ENCODE measurements at regions not wholly inside any gene's neighbourhood (a gene's known extent, or its start where the extent isn't known, plus 50 kb on each side); places are given as distances from the start of the nearest gene placed in this dataset.

DNA sequence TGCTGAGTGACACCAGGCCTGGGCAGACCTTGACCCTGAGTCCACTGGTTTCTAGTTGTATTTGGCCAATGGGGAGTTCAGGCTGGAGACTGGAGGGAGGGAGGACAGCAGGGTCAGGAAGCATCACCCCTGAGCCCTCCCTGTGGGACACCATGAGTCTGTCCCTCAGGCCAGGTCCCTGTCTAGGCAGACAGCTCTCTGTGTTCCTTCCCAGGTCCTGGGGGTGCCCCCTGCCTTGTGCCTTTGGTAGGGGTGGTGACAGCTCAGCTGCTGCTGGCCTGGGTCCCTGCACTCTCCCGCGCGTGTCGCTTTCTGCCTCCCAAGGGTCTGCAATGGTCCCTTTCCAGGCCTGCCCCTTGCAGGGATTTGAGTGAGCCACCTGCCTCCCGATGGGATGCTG, 125.5 kb downstream of the OLFM1 start:
- TF ChIP-seq, protein P1, sequence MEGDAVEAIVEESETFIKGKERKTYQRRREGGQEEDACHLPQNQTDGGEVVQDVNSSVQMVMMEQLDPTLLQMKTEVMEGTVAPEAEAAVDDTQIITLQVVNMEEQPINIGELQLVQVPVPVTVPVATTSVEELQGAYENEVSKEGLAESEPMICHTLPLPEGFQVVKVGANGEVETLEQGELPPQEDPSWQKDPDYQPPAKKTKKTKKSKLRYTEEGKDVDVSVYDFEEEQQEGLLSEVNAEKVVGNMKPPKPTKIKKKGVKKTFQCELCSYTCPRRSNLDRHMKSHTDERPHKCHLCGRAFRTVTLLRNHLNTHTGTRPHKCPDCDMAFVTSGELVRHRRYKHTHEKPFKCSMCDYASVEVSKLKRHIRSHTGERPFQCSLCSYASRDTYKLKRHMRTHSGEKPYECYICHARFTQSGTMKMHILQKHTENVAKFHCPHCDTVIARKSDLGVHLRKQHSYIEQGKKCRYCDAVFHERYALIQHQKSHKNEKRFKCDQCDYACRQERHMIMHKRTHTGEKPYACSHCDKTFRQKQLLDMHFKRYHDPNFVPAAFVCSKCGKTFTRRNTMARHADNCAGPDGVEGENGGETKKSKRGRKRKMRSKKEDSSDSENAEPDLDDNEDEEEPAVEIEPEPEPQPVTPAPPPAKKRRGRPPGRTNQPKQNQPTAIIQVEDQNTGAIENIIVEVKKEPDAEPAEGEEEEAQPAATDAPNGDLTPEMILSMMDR (IDR thresholded peaks at IDR 0.05; ENCODE audit: control insufficient read depth, insufficient read depth, low read depth, low read length, missing control alignments), result no peak
- H3K4me3 ChIP-seq (ENCODE audit: control insufficient read depth, low read depth, low read length), result no peak overlapping the region
- no peak for DNase-seq (ENCODE audit: low read depth)

DNA sequence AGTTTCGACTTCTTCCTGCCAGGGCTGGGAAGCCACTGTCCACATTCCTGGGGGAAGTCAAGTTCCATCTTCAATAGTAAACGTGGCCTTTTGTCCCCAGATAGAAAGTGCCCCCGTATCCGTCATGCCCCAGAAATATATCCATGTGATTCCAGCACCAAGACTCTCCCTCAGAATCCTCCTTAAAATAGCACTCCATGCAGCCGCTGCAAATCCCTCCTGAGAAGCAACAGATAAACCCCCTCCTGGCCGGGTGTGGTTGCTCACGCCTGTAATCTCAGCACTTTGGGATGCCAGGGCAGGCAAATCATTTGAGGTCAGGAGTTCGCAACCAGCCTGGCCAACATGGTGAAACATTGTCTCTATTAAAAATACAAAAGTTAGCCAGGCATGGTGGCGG, 126.1 kb downstream of the OLFM1 start:
- H3K4me3 ChIP-seq (ENCODE audit: control insufficient read depth, low read depth, low read length), result no peak overlapping the region
- DNase-seq (ENCODE audit: low read depth), result no peak
- TF ChIP-seq, protein P1 (IDR thresholded peaks at IDR 0.05; ENCODE audit: control insufficient read depth, insufficient read depth, low read depth, low read length, missing control alignments), result no peak

DNA sequence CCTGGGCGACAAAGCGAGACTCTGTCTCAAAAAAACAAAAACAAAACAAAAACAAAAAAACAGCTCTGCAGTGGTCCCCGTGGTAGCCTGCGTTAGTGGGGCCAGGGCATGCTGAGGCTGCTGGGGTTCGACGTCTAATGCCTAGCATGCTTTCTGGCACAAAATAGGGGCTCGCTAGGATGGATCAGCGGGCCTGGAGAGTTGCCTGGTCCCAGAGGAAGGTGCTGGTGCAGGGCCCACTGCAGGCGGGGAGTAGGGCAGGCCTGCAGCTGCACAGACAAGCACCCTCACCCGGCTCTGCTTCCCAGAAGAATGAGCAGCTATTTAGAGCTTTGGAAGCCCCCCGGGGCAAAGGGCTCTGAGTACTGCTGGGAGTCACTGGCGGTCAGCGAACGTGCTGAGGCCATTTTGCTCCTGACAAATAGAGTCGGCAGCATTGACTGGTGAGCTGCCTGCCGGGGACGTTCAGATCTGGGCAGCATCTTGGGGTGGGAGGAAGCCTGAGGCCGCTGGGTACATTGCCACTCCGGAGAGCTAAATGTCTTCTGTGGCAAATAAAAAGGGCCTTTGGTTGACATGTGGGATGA, 126.7 kb downstream of the OLFM1 start:
- DNase-seq (ENCODE audit: low read depth), result no peak
- TF ChIP-seq, protein P1 (IDR thresholded peaks at IDR 0.05; ENCODE audit: control insufficient read depth, insufficient read depth, low read depth, low read length, missing control alignments), result no peak
- no peak overlapping the region for H3K4me3 ChIP-seq (ENCODE audit: control insufficient read depth, low read depth, low read length)

DNA sequence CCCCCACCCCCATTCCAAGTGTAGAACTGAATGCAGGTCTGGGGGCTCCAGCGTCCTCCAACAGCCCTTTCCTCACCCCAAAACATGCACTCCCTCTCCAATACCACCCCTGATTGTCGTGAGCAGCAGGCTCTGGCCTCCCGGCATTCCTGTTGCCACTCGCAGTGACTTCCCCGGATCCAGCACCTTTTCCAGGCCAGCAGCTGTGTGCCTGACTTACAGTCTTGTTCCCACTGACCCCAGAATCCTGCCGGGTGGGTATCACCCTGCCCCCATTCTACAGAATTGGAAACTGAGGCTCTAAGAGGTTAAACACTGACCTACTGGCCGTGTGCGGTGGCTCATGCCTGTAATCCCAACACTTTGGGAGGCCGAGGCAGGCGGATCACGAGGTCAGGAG, 127.2 kb downstream of the OLFM1 start:
- DNase-seq (ENCODE audit: low read depth), result no peak
- TF ChIP-seq, protein P1 (IDR thresholded peaks at IDR 0.05; ENCODE audit: control insufficient read depth, insufficient read depth, low read depth, low read length, missing control alignments), result no peak
- no peak overlapping the region for H3K4me3 ChIP-seq (ENCODE audit: control insufficient read depth, low read depth, low read length)

DNA sequence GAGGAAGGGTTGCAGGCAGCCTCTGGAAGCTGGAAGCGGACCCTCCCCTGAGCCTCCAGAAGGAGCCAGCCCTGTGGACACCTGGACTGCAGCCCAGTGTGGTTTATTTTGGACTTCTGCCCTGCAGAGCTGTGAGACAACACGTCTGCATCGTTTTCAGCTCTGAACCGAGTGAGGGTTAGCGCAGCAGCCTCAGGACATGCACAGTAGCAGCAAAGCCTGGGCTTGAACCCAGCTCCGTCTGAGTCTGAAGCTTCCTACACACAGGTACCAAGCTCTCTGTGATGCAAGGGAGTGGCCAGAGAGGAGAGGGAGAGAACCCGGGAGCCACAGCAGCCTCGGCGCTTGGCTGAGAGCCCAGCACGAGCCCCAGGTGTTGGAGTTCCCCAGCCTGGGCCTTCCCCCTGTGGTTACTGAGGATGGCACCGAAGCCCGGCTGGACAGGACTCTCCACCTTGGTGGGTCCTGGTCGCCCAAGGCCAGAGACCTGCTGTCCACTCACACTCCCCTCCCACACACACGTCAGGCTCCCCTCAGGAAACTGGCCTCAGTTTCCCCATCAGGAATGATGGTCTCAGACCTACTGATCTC, 128.2 kb downstream of the OLFM1 start:
- no peak for DNase-seq (ENCODE audit: low read depth)
- TF ChIP-seq, protein P1 (IDR thresholded peaks at IDR 0.05; ENCODE audit: control insufficient read depth, insufficient read depth, low read depth, low read length, missing control alignments), result no peak
- no peak overlapping the region for H3K4me3 ChIP-seq (ENCODE audit: control insufficient read depth, low read depth, low read length)

DNA sequence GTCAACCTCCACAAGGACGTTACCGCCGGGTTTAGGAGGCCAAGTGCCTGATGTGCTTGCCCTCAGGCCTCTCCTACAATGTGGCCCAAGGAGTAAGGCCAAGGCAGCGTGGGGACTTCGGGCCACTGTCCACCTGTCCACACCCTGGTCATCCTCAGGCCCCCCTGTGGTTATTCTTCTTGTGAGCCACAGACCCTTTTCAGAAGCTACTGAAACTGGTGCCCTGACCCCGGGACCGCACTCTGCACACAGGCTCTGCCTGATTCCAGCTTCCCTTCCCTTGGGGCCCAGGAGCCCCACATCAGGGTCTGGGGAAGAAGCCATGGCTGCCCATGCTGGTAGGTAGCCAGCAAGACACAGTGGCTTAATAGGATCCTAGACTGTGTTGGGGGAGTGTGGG, 128.8 kb downstream of the OLFM1 start:
- TF ChIP-seq, protein P1 (IDR thresholded peaks at IDR 0.05; ENCODE audit: control insufficient read depth, insufficient read depth, low read depth, low read length, missing control alignments), result no peak
- no peak for DNase-seq (ENCODE audit: low read depth)
- no peak overlapping the region for H3K4me3 ChIP-seq (ENCODE audit: control insufficient read depth, low read depth, low read length)

Data from AG09309 (cell line).